B cell (primary cell): ENCODE measurements at regions not wholly inside any gene's neighbourhood (a gene's known extent, or its start where the extent isn't known, plus 50 kb on each side); places are given as distances from the start of the nearest gene placed in this dataset.

Source experiments
- ATAC-seq: fragments of 200-7000 bp; cut with Tn5 transposase; one replicate; pipeline ENCODE4 v1.10.0; 2021; ENCODE audit warnings: low read depth, mild to moderate bottlenecking, moderate number of reproducible peaks, moderate library complexity
- CTCF ChIA-PET: fragments of 350-600 bp; sonication (Branson Sonifier 250); formaldehyde crosslinking; loops from one replicate; lab custom pipeline; 2021; ENCODE audit warnings: antibody characterized with exemption, inconsistent platforms; lab: Charles Lee
- POLR2A ChIA-PET: fragments of 350-600 bp; sonication (Branson Sonifier 250); formaldehyde crosslinking; loops from one replicate; lab custom pipeline; 2021; ENCODE audit warnings: antibody characterized with exemption; lab: Charles Lee
- DNase-seq: peaks from one replicate; pipeline ENCODE4 v3.0.0; 2013
- H2AFZ ChIP-seq: 2 replicates; pipeline ENCODE4 v1.6.1; 2012; ENCODE audit warnings: mild to moderate bottlenecking, low read depth, low read length; ENCODE audit not compliant: insufficient read depth, poor library complexity, severe bottlenecking
- H3K27ac ChIP-seq, 2 donors: 1 replicate in 1 of 2; 2 replicates in 1 of 2; pipeline ENCODE4 v1.5.1; 2012 to 2013; ENCODE audit warnings: low read length in 2 of 2, mild to moderate bottlenecking in 2 of 2, moderate library complexity in 1 of 2
- H3K27me3 ChIP-seq, 4 experiments: fragments of 200-600 bp in 1 of 4; sonication (generic) in 1 of 4; replicated peaks in 1 of 4; 1 replicate in 2 of 4; 2 replicates in 2 of 4; pipeline versions ENCODE4 v1.6.1 to v1.7.0; 2013 to 2016; ENCODE audit warnings: low read length in 3 of 4, mild to moderate bottlenecking in 2 of 4, mixed read lengths in 1 of 4, moderate library complexity in 1 of 4; ENCODE audit not compliant: insufficient read depth in 4 of 4, control insufficient read depth in 3 of 4; ENCODE audit errors: control extremely low read depth in 1 of 4
- H3K36me3 ChIP-seq, 2 experiments: replicated peaks in 1 of 2; 1 replicate in 1 of 2; 2 replicates in 1 of 2; pipeline versions ENCODE4 v1.6.1 to v1.7.1; 2013; ENCODE audit warnings: low read length in 1 of 2; ENCODE audit not compliant: insufficient read depth in 2 of 2, control insufficient read depth in 1 of 2; ENCODE audit errors: control extremely low read depth in 1 of 2, extremely low read depth in 1 of 2
- H3K4me1 ChIP-seq, 2 donors: fragments of 200-600 bp in 1 of 2; sonication (generic) in 1 of 2; 1 replicate in 1 of 2; 2 replicates in 1 of 2; pipeline versions ENCODE4 v1.5.1 to v1.6.1; 2013 to 2017; ENCODE audit warnings: low read length in 2 of 2; ENCODE audit not compliant: control insufficient read depth in 2 of 2, insufficient read depth in 2 of 2
- H3K4me2 ChIP-seq: replicated peaks from 2 replicates; pipeline ENCODE3; 2012; ENCODE audit warnings: mild to moderate bottlenecking, low read depth, low read length; ENCODE audit not compliant: poor library complexity, severe bottlenecking
- H3K4me3 ChIP-seq, 5 experiments: fragments of 200-600 bp in 1 of 5; sonication (generic) in 1 of 5; 1 replicate in 3 of 5; 2 replicates in 2 of 5; pipeline versions ENCODE4 v1.5.1 to v1.7.0; 2011 to 2016; ENCODE audit warnings: low read length in 4 of 5, mild to moderate bottlenecking in 4 of 5, low read depth in 2 of 5, control low read depth in 1 of 5, moderate library complexity in 1 of 5; ENCODE audit not compliant: insufficient read depth in 1 of 5; ENCODE audit errors: control extremely low read depth in 1 of 5, extremely low read depth in 1 of 5
- H3K79me2 ChIP-seq: fragments of 200-600 bp; sonication (generic); one replicate; pipeline ENCODE4 v1.6.0; 2016; ENCODE audit warnings: low read length; ENCODE audit not compliant: control insufficient read depth, insufficient read depth
- H3K9ac ChIP-seq: fragments of 200-600 bp; sonication (generic); 2 replicates; pipeline ENCODE4 v1.6.1; 2017; ENCODE audit warnings: mild to moderate bottlenecking, low read length, moderate library complexity
- H3K9me3 ChIP-seq, 3 donors: one replicate each; pipeline versions ENCODE4 v1.6.1 to v1.7.1; 2013; ENCODE audit warnings: low read length in 2 of 3; ENCODE audit not compliant: control insufficient read depth in 2 of 3, insufficient read depth in 1 of 3; ENCODE audit errors: control extremely low read depth in 1 of 3
- H4K20me1 ChIP-seq: 2 replicates; pipeline ENCODE4 v1.6.0; 2012; ENCODE audit warnings: mild to moderate bottlenecking, low read length; ENCODE audit not compliant: insufficient read depth, control insufficient read depth, poor library complexity, severe bottlenecking
- H3K27ac Mint-ChIP-seq: one replicate; pipeline ENCODE4 v1.8.0; 2021; ENCODE audit warnings: mixed read lengths
- H3K27me3 Mint-ChIP-seq: one replicate; pipeline ENCODE4 v1.8.0; 2021; ENCODE audit warnings: mixed read lengths
- H3K4me1 Mint-ChIP-seq: one replicate; pipeline ENCODE4 v1.8.0; 2021; ENCODE audit warnings: mixed read lengths
- H3K4me3 Mint-ChIP-seq: one replicate; pipeline ENCODE4 v1.8.0; 2021; ENCODE audit warnings: mixed read lengths
- H3K9me3 Mint-ChIP-seq: one replicate; pipeline ENCODE4 v1.8.0; 2022; ENCODE audit warnings: mixed read lengths; ENCODE audit not compliant: insufficient read depth
- EZH2 ChIP-seq: IDR thresholded peaks from 2 replicates; pipeline ENCODE4 v1.6.1; 2012; ENCODE audit warnings: borderline replicate concordance, low read depth, mild to moderate bottlenecking, moderate library complexity, low read length; ENCODE audit not compliant: insufficient read depth, poor library complexity, severe bottlenecking
- WGBS: methylation state at CpG from one replicate; pipeline ENCODE4 v1.1.5; 2013; ENCODE audit warnings: missing lambda C conversion rate; ENCODE audit not compliant: insufficient coverage; 5-methylcytosine and 5-hydroxymethylcytosine counted together
- intact Hi-C: fragments of 100-400 bp; cut with micrococcal nuclease; formaldehyde crosslinking; loops from one replicate; pipeline ENCODE4 v1.10.0; 2022
- TF ChIP-seq, protein P1 (sequence below): fragments of 200-600 bp; IDR thresholded peaks from one replicate; pipeline ENCODE4 v1.8.0; 2022; ENCODE audit warnings: antibody characterized with exemption, mild to moderate bottlenecking

DNA sequence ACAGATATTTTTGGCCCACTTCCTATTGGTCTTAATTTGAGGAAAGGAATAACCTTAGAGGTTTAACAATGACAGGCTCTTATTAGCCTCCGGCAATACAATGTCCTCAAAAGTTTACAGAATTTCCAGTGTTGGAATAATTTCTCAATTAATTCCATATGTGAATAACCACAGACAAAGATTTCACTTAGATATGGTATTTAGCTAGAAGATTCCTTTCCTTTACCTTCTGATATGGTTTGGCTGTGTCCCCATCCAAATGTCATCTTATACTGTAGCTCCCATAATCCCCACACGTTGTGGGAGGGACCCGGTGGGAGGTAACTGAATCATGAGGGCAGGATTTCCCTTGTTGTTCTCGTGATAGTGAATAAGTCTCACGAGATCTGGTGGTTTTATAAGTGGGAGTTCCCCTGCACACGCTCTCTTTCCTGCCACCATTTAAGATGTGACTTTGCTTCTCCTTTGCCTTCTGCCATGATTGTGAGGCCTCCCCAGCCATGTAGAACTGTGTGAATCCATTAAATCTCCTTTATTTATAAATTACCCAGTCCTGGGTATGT is 54.9 kb upstream of the RGS7 start:
- H3K27ac Mint-ChIP-seq: no peak overlapping the region
- TF ChIP-seq, protein P1, sequence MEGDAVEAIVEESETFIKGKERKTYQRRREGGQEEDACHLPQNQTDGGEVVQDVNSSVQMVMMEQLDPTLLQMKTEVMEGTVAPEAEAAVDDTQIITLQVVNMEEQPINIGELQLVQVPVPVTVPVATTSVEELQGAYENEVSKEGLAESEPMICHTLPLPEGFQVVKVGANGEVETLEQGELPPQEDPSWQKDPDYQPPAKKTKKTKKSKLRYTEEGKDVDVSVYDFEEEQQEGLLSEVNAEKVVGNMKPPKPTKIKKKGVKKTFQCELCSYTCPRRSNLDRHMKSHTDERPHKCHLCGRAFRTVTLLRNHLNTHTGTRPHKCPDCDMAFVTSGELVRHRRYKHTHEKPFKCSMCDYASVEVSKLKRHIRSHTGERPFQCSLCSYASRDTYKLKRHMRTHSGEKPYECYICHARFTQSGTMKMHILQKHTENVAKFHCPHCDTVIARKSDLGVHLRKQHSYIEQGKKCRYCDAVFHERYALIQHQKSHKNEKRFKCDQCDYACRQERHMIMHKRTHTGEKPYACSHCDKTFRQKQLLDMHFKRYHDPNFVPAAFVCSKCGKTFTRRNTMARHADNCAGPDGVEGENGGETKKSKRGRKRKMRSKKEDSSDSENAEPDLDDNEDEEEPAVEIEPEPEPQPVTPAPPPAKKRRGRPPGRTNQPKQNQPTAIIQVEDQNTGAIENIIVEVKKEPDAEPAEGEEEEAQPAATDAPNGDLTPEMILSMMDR: no peak
- no peak for TF ChIP-seq EZH2

DNA sequence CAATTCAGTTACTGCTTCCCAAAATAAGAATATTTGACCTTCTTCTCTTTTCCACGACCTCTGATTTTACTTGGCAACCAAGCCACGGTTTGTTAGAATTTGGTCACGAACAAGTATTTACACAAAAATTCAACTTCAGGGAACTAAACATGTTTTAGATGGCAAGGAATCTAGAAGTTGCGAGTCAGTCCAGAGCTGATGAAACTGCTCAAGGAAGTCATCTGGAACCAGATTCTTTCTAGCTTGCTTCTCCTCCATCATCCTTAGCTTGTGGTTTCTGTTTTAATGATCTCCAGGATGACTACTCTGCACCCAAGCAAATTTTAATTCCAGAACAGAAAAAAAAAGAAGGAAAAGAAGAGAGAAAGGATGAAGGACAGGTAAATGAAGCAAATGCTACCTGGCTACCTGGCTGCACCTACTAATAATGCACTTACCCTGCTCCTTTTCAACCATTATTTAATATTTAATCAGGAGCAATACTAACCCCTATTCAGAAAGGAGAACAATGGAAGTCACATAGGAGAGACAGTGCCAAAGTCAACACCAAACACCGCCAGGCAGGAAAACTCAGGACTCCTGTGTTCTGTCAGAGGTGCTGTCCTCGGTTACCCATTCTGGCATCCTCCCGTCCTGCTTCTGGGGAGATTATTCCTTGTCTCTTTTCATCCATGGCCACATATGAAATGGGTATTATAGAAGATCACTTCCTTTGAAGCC is 54.2 kb upstream of the RGS7 start:
- intact Hi-C loops: no loop called here
- Histone ChIP-seq H3K27me3 (peaks cover 0 to 3% (median 0%) of the 10 kb centered on the region in 4 experiments), H3K9ac (no peak overlapping the region), H3K4me1 (no peaks in the 10 kb centered on the region), H3K9me3 (no peaks in the 10 kb centered on the region), H2AFZ (no peak overlapping the region), H3K36me3 (no peaks in the 10 kb centered on the region), H4K20me1 (no peaks in the 10 kb centered on the region), H3K4me2 (no peak overlapping the region), H3K4me3 (no peak overlapping the region), H3K27ac (no peak overlapping the region), H3K79me2 (no peaks in the 10 kb centered on the region)
- Mint-ChIP-seq H3K27ac (no peak overlapping the region), H3K4me1 (no peaks in the 10 kb centered on the region), H3K4me3 (no peak overlapping the region), H3K9me3 (no peaks in the 10 kb centered on the region), H3K27me3 (peaks cover 17% of the 10 kb centered on the region)
- no CpG with 5 or more reads among the region's 7 CpGs for WGBS
- ATAC-seq: no peak
- TF ChIP-seq, protein P1: no peak
- TF ChIP-seq EZH2: no peak
- no peak for DNase-seq
- POLR2A ChIA-PET: no interaction called here
- CTCF ChIA-PET: no interaction called here

More for the DNA sequence above, 54.9 kb upstream of the RGS7 start:
- Histone ChIP-seq H3K9me3 (no peaks in the 10 kb centered on the region), H3K27ac (no peak overlapping the region), H4K20me1 (no peaks in the 10 kb centered on the region), H3K27me3 (peaks cover 0 to 3% (median 0%) of the 10 kb centered on the region in 4 experiments), H3K4me3 (no peak overlapping the region), H3K4me2 (no peak overlapping the region), H3K4me1 (no peaks in the 10 kb centered on the region), H3K79me2 (no peaks in the 10 kb centered on the region), H3K9ac (no peak overlapping the region), H2AFZ (no peak overlapping the region), H3K36me3 (no peaks in the 10 kb centered on the region)
- ChIA-PET CTCF (no interaction called here), POLR2A (no interaction called here)
- Mint-ChIP-seq H3K9me3 (no peaks in the 10 kb centered on the region), H3K4me3 (no peak overlapping the region), H3K27me3 (peaks cover 17% of the 10 kb centered on the region), H3K4me1 (no peaks in the 10 kb centered on the region)
- intact Hi-C loops: no loop called here
- DNase-seq (no peak), ATAC-seq (no peak)
- WGBS: 60% methylated on average over 1 of the region's 6 CpGs
